ENCODE measurements at regions not wholly inside any gene's neighbourhood (a gene's known extent, or its start where the extent isn't known, plus 50 kb on each side); places are given as distances from the start of the nearest gene placed in this dataset.

- TF ChIP-seq, protein P1, sequence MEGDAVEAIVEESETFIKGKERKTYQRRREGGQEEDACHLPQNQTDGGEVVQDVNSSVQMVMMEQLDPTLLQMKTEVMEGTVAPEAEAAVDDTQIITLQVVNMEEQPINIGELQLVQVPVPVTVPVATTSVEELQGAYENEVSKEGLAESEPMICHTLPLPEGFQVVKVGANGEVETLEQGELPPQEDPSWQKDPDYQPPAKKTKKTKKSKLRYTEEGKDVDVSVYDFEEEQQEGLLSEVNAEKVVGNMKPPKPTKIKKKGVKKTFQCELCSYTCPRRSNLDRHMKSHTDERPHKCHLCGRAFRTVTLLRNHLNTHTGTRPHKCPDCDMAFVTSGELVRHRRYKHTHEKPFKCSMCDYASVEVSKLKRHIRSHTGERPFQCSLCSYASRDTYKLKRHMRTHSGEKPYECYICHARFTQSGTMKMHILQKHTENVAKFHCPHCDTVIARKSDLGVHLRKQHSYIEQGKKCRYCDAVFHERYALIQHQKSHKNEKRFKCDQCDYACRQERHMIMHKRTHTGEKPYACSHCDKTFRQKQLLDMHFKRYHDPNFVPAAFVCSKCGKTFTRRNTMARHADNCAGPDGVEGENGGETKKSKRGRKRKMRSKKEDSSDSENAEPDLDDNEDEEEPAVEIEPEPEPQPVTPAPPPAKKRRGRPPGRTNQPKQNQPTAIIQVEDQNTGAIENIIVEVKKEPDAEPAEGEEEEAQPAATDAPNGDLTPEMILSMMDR (IDR thresholded peaks at IDR 0.05): no peak
- no peak for TF ChIP-seq POLR2A (IDR thresholded peaks at IDR 0.05)
Measured at GRCh38 chr3:189573004-189573403, 58.2 kb upstream of the TP63 start.

Measured in heart left ventricle (tissue), 13 donors.